BJ (cell line): ENCODE measurements at regions not wholly inside any gene's neighbourhood (a gene's known extent, or its start where the extent isn't known, plus 50 kb on each side); places are given as distances from the start of the nearest gene placed in this dataset.

Source experiments
- CTCF ChIA-PET: fragments of 350-600 bp; formaldehyde crosslinking; extraction: SDS; loops from one replicate; lab custom pipeline; 2021; ENCODE audit warnings: antibody characterized with exemption, inconsistent platforms; lab: Yijun Ruan, JAX
- POLR2A ChIA-PET: fragments of 300-600 bp; sonication (Branson Sonifier 250); formaldehyde crosslinking; extraction: SDS; loops from one replicate; lab custom pipeline; 2021; ENCODE audit warnings: antibody characterized with exemption; lab: Charles Lee
- DNase-seq: peaks from one replicate; pipeline ENCODE4 v3.0.0-alpha.2; 2011; ENCODE audit warnings: low read depth
- H3K27me3 ChIP-seq: 2 replicates; pipeline ENCODE4 v1.6.0; 2011; ENCODE audit warnings: low read length; ENCODE audit not compliant: control insufficient read depth, insufficient read depth
- H3K36me3 ChIP-seq: 2 replicates; pipeline ENCODE4 v1.5.1; 2011; ENCODE audit warnings: low read length; ENCODE audit not compliant: control insufficient read depth, insufficient read depth
- H3K4me3 ChIP-seq: 2 replicates; pipeline ENCODE4 v1.5.1; 2011; ENCODE audit warnings: low read depth, mild to moderate bottlenecking, control low read depth, low read length
- TF ChIP-seq, protein P1 (sequence below): IDR thresholded peaks from 2 replicates; pipeline ENCODE4 v1.5.1; 2011; ENCODE audit warnings: low read depth, mild to moderate bottlenecking, control low read depth, inconsistent platforms, low read length, moderate library complexity; ENCODE audit not compliant: insufficient read depth

DNA sequence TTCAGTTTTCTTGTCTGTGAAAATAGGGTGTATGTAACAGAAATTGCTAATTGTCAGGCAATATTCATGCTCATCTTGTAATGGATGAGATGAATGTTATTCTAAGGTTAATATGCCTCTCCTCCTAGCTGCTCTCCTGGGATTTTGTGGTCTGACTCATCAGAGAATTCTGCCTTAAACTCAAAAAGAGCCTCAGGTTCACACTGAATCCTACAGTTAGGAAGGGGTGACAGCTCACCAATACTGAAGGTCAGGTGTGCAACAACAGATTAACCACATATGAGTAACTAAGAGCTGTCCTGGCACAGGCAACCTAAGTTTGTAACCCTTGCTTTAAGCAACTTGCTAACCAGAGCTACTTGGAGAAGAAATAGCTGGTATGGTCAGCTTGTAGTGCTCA is 197.7 kb downstream of the SPATA18 start:
- TF ChIP-seq, protein P1, sequence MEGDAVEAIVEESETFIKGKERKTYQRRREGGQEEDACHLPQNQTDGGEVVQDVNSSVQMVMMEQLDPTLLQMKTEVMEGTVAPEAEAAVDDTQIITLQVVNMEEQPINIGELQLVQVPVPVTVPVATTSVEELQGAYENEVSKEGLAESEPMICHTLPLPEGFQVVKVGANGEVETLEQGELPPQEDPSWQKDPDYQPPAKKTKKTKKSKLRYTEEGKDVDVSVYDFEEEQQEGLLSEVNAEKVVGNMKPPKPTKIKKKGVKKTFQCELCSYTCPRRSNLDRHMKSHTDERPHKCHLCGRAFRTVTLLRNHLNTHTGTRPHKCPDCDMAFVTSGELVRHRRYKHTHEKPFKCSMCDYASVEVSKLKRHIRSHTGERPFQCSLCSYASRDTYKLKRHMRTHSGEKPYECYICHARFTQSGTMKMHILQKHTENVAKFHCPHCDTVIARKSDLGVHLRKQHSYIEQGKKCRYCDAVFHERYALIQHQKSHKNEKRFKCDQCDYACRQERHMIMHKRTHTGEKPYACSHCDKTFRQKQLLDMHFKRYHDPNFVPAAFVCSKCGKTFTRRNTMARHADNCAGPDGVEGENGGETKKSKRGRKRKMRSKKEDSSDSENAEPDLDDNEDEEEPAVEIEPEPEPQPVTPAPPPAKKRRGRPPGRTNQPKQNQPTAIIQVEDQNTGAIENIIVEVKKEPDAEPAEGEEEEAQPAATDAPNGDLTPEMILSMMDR = no peak
- CTCF ChIA-PET = interaction anchor here (0.8 kb wide), 1 partner anchor 14 kb away, joined by 3 read pairs; no protein-coding TSS in a partner anchor
- POLR2A ChIA-PET = no interaction called here
- H3K36me3 ChIP-seq = no peaks in the 10 kb centered on the region
- no peak for DNase-seq
- no peak overlapping the region for H3K4me3 ChIP-seq
- no peaks in the 10 kb centered on the region; the same call in 1 of the 2 replicates for H3K27me3 ChIP-seq

DNA sequence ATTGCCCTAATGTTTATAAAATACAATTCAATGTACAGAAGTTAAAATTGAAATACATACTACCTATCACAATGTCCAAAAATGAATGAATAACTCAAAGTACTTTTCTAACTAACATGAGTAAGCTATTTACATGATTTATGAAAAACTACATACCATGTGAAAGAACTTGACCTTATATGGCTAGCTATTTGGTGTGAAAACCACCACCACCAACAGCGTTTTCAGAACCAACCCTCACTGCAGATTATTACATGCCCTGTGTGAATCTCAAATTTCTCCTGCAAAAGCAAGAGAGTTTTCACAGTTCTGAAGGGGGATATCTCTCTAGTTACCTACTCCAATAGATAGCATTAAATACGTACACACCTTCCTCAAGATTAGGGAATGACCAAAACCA is 198.5 kb downstream of the SPATA18 start:
- POLR2A ChIA-PET = no interaction called here
- Histone ChIP-seq H3K36me3 (no peaks in the 10 kb centered on the region), H3K27me3 (no peaks in the 10 kb centered on the region; the same call in 1 of the 2 replicates), H3K4me3 (no peak overlapping the region)
- CTCF ChIA-PET = interaction anchor here (0.8 kb wide), 1 partner anchor 15 kb away, joined by 3 read pairs; no protein-coding TSS in a partner anchor
- no peak for DNase-seq
- TF ChIP-seq, protein P1 = no peak

DNA sequence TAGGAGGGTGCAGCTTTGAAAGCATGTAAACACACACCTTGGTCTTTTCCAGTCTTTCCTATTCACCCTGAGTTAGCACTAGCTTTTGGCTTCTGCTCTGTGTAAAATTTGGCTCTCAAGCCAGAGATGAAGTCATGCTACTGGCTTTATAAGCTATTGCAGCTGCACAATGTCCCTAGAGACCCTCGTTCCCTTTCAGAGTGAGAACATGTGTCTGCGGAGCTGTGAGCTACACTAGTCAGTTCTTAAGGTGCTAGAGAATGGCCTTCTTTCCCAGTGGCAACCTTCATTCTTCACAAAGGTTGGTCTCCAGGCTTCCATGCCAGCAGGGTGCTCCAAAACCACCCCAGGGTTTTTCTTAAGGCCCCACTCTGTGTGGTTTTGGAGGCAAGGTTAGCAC is 199.1 kb downstream of the SPATA18 start:
- no peak for DNase-seq
- TF ChIP-seq, protein P1 = no peak
- H3K4me3 ChIP-seq = no peak overlapping the region
- CTCF ChIA-PET = interaction anchor here (1.0 kb wide), 1 partner anchor 126 kb away, joined by 3 read pairs; no protein-coding TSS in a partner anchor
- no peaks in the 10 kb centered on the region; the same call in 1 of the 2 replicates for H3K27me3 ChIP-seq
- POLR2A ChIA-PET = no interaction called here
- no peaks in the 10 kb centered on the region for H3K36me3 ChIP-seq

DNA sequence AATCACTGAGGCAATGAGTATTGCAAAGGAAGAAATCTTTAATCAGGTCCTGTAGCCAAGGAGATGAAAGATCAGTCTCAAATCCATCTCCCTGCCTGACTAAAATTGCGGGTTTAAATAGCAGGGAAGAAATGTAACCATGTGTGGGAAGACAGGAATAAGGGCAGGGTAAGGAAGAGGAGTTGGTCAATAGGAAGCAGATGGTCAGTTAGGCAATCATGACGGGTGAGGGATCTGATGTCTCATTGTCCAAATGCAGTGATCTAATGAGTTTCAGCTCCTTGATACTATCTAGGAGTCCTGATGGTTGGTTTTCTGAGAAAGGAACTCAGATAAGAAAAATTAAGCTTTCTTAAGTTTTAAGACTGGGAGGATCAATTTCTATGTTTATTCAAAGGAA is 200.8 kb downstream of the SPATA18 start:
- POLR2A ChIA-PET = no interaction called here
- H3K36me3 ChIP-seq = no peaks in the 10 kb centered on the region
- CTCF ChIA-PET = no interaction called here
- TF ChIP-seq, protein P1 = no peak
- no peaks in the 10 kb centered on the region; the same call in 1 of the 2 replicates for H3K27me3 ChIP-seq
- H3K4me3 ChIP-seq = no peak overlapping the region
- DNase-seq = no peak

DNA sequence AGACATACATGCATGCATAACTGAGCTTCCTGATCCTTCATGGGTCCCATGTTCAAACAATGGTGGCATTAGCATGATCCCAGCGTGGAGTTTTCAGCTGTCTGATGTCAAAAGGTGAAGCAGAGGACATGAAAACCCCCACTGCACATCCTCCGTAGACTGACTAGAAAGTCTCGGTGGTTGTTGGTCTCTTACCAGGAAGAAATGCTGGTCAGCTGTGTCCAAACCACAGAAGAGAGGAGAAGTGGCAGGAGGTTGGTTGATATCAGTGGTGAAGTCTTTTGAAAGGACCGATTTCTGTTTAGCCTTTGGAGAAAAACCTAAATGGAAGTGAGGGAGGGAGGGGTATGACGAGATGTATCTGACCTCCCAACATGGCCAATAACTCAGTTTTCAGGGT is 201.9 kb downstream of the SPATA18 start:
- DNase-seq = no peak
- H3K27me3 ChIP-seq = no peaks in the 10 kb centered on the region
- CTCF ChIA-PET = no interaction called here
- no peaks in the 10 kb centered on the region for H3K36me3 ChIP-seq
- TF ChIP-seq, protein P1 = no peak
- no peak overlapping the region for H3K4me3 ChIP-seq
- POLR2A ChIA-PET = no interaction called here
